ENCODE measurements at regions not wholly inside any gene's neighbourhood (a gene's known extent, or its start where the extent isn't known, plus 50 kb on each side); places are given as distances from the start of the nearest gene placed in this dataset.
A peak's percentile ranks its signal among the peaks of the same experiment; 100 is the strongest.
"Not testable (repeated sequence)": the region's sequence is repeated elsewhere in the genome, so short reads cannot be mapped to it uniquely, and the experiment has no call there.

DNA sequence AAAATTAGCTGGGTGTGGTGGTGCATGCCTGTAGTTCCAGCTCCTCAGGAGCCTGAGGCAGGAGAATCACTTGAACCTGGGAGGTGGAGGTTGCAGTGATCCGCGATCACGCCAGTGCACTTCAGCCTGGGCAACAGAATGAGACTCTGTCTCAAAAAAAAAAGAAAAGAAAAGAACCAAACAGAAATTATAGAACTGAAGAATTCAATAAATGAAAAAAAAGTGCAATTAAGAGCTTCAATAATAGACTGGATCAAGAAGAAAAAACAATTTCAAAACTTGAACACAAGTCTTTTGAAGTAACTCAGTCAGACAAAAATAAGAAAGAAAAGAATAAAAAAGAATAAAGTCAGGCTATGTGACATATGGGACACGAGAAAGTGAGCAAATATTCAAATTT is 175.8 kb upstream of the ZSWIM2 start:
- no peaks in the 10 kb centered on the region for H3K36me3 Mint-ChIP-seq
- H3K4me3 Mint-ChIP-seq, result no peak overlapping the region
- no peak overlapping the region for H3K27ac Mint-ChIP-seq
- peaks cover 9 to 16% (median 12%) of the 10 kb centered on the region in 3 donors for H3K9me3 Mint-ChIP-seq
- H3K27me3 Mint-ChIP-seq, result no peaks in the 10 kb centered on the region
- no peaks in the 10 kb centered on the region for H3K4me1 Mint-ChIP-seq

DNA sequence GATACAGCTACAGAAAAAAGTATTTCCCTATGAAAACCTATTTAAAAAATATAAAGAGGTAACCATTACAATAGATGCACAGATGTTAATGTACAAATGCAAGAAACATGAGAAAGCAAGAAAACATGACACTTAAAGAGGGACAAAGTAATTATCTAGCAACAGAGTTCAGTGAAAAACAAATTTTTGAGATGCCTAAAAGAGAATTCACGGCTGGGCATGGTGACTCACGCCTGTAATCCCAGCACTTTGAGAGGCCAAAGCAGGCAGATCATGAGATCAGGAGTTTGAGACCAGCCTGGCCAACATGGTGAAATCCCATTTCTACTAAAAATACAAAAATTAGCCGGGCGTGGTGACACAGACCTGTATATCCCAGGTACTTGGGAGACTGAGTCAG is 175.0 kb upstream of the ZSWIM2 start:
- not testable (repeated sequence) for H3K27me3 Mint-ChIP-seq, H3K4me1 Mint-ChIP-seq, H3K4me3 Mint-ChIP-seq, H3K36me3 Mint-ChIP-seq, H3K27ac Mint-ChIP-seq
- peaks cover 9 to 12% (median 9%) of the 10 kb centered on the region in 3 donors for H3K9me3 Mint-ChIP-seq

DNA sequence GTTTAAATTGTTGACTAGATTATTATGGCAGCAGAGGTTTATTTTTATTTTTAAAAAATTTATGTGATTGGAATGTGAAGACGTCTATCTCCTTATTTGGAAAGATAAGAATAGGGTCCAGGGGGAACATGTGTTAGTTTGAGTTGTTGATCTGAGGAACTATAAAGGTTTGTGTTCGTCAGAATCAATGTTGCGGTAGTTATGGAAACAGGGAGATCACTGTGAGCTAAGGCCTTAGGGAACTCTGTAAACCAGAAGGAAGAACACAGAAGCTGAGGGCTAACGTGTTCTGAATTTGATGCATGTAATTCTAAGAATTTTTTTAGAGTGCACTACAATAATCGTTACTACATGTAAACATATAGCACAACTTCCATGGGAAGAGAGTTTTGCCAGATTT is 168.5 kb upstream of the ZSWIM2 start:
- Mint-ChIP-seq H3K27me3 (no peaks in the 10 kb centered on the region), H3K4me1 (no peaks in the 10 kb centered on the region), H3K36me3 (no peaks in the 10 kb centered on the region), H3K4me3 (no peak overlapping the region), H3K9me3 (peaks cover 0 to 2% (median 0%) of the 10 kb centered on the region in 3 donors), H3K27ac (no peak overlapping the region)

DNA sequence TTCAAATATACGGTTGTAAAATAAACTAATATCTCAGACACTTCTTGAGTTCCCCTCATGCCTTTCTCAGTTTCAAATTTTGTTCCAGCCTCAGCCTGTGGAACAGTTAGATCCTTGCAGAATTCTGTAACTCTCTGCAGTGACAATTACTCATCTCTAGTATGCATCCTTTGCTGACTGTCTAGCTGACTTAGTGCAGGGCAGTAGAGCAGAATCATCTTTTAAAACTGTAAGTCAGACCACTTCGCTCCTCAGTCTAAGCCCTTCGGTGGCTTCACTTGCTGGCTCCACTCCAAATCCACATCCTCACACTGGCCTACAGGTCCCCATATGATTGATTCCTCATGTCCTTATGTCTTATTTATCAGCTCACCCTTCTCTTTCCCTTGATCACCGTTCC is 164.1 kb upstream of the ZSWIM2 start:
- peaks cover 0 to 2% (median 0%) of the 10 kb centered on the region in 3 donors for H3K9me3 Mint-ChIP-seq
- no peaks in the 10 kb centered on the region for H3K36me3 Mint-ChIP-seq
- H3K4me1 Mint-ChIP-seq, result no peaks in the 10 kb centered on the region
- no peak overlapping the region for H3K4me3 Mint-ChIP-seq
- H3K27me3 Mint-ChIP-seq, result no peaks in the 10 kb centered on the region
- H3K27ac Mint-ChIP-seq, result no peak overlapping the region

DNA sequence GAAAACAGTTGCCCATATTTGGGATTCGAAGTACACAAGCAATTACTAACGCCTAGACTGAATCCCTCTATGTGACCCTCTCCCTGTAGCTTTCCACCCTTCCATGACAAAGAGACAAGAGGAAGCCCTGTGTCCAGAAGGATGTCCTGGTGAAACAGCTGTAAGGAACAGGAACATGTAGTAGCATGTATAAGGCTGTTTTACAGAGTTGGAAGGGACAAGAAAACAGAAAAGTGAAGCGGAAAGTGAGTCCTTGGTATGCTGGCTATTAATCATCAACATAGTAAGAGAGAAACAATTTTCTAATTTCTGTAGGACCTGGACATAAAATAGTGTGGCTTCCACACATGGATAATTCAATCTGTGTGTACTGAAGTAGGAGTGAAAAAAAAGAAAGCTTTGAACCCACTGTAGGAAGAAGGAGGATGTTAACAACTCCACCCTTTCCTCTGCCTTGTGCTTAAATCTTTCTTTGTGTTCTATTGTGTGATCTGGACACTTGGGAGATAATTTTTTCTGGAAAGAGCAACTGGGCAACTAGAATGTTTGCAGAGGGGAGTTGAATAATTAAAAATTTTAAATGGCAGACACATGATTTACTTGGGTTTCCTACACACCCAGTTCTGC is 162.3 kb upstream of the ZSWIM2 start:
- no peaks in the 10 kb centered on the region for H3K27me3 Mint-ChIP-seq
- H3K27ac Mint-ChIP-seq, result peak overlapping the region in 1 of 3 donors; percentile 55
- no peak overlapping the region for H3K4me3 Mint-ChIP-seq
- no peaks in the 10 kb centered on the region for H3K4me1 Mint-ChIP-seq
- peaks cover 0 to 2% (median 0%) of the 10 kb centered on the region in 3 donors for H3K9me3 Mint-ChIP-seq
- H3K36me3 Mint-ChIP-seq, result no peaks in the 10 kb centered on the region

GRCh38 chr2:187009483-187010239 is 160.7 kb upstream of the ZSWIM2 start:
- Mint-ChIP-seq H3K36me3 (no peaks in the 10 kb centered on the region), H3K27me3 (no peaks in the 10 kb centered on the region), H3K27ac (no peak overlapping the region), H3K4me3 (no peak overlapping the region), H3K4me1 (no peaks in the 10 kb centered on the region), H3K9me3 (peaks cover 0 to 2% (median 0%) of the 10 kb centered on the region in 3 donors)

GRCh38 chr2:187008111-187008510 is 159.1 kb upstream of the ZSWIM2 start:
- Mint-ChIP-seq H3K4me1 (peaks cover 0 to 2% (median 0%) of the 10 kb centered on the region in 3 donors), H3K4me3 (no peak overlapping the region), H3K36me3 (no peaks in the 10 kb centered on the region), H3K27ac (no peak overlapping the region), H3K27me3 (no peaks in the 10 kb centered on the region), H3K9me3 (peaks cover 0 to 2% (median 0%) of the 10 kb centered on the region in 3 donors)

- Mint-ChIP-seq H3K4me3 (no peak overlapping the region), H3K27me3 (no peaks in the 10 kb centered on the region), H3K9me3 (peaks cover 0 to 1% (median 0%) of the 10 kb centered on the region in 3 donors), H3K36me3 (no peaks in the 10 kb centered on the region), H3K27ac (no peak overlapping the region), H3K4me1 (peaks cover 0 to 2% (median 0%) of the 10 kb centered on the region in 3 donors)
Observed at GRCh38 chr2:187003611-187004010, 154.6 kb upstream of the ZSWIM2 start.

- peaks cover 0 to 1% (median 0%) of the 10 kb centered on the region in 3 donors for H3K9me3 Mint-ChIP-seq
- peaks cover 0 to 2% (median 0%) of the 10 kb centered on the region in 3 donors for H3K4me1 Mint-ChIP-seq
- H3K27ac Mint-ChIP-seq, result no peak overlapping the region
- no peak overlapping the region for H3K4me3 Mint-ChIP-seq
- H3K36me3 Mint-ChIP-seq, result no peaks in the 10 kb centered on the region
- no peaks in the 10 kb centered on the region for H3K27me3 Mint-ChIP-seq
Observed at GRCh38 chr2:187003038-187003554, 154.1 kb upstream of the ZSWIM2 start.

- Mint-ChIP-seq H3K36me3 (no peaks in the 10 kb centered on the region), H3K4me3 (no peak overlapping the region), H3K4me1 (peaks cover 0 to 2% (median 0%) of the 10 kb centered on the region in 3 donors), H3K27ac (no peak overlapping the region), H3K27me3 (no peaks in the 10 kb centered on the region), H3K9me3 (peaks cover 0 to 1% (median 0%) of the 10 kb centered on the region in 3 donors)
Observed at GRCh38 chr2:187002242-187002641, 153.3 kb upstream of the ZSWIM2 start.

- Mint-ChIP-seq H3K27me3 (no peaks in the 10 kb centered on the region), H3K9me3 (peaks cover 0 to 1% (median 0%) of the 10 kb centered on the region in 3 donors), H3K4me3 (no peak overlapping the region), H3K27ac (no peak overlapping the region), H3K4me1 (peaks cover 0 to 2% (median 0%) of the 10 kb centered on the region in 3 donors), H3K36me3 (no peaks in the 10 kb centered on the region)
Observed at GRCh38 chr2:187001248-187001647, 152.3 kb upstream of the ZSWIM2 start.

GRCh38 chr2:186995092-186995491 is 146.1 kb upstream of the ZSWIM2 start:
- H3K4me1 Mint-ChIP-seq, result no peaks in the 10 kb centered on the region
- no peak overlapping the region for H3K4me3 Mint-ChIP-seq
- no peak overlapping the region for H3K27ac Mint-ChIP-seq
- H3K36me3 Mint-ChIP-seq, result no peaks in the 10 kb centered on the region
- H3K9me3 Mint-ChIP-seq, result peaks cover 0 to 4% (median 0%) of the 10 kb centered on the region in 3 donors
- no peaks in the 10 kb centered on the region for H3K27me3 Mint-ChIP-seq

GRCh38 chr2:186992597-186992996 is 143.6 kb upstream of the ZSWIM2 start:
- no peaks in the 10 kb centered on the region for H3K4me1 Mint-ChIP-seq
- H3K27me3 Mint-ChIP-seq, result no peaks in the 10 kb centered on the region
- H3K4me3 Mint-ChIP-seq, result no peak overlapping the region
- H3K9me3 Mint-ChIP-seq, result peaks cover 5 to 8% (median 6%) of the 10 kb centered on the region in 3 donors
- peaks cover under 1% of the 10 kb centered on the region for H3K36me3 Mint-ChIP-seq
- H3K27ac Mint-ChIP-seq, result no peak overlapping the region

GRCh38 chr2:186991766-186992417 is 142.9 kb upstream of the ZSWIM2 start:
- H3K36me3 Mint-ChIP-seq, result peaks cover 2% of the 10 kb centered on the region
- H3K27ac Mint-ChIP-seq, result no peak overlapping the region
- H3K4me3 Mint-ChIP-seq, result no peak overlapping the region
- no peaks in the 10 kb centered on the region for H3K27me3 Mint-ChIP-seq
- H3K4me1 Mint-ChIP-seq, result no peaks in the 10 kb centered on the region
- peaks cover 5 to 10% (median 6%) of the 10 kb centered on the region in 3 donors for H3K9me3 Mint-ChIP-seq

GRCh38 chr2:186984966-186985365 is 136.0 kb upstream of the ZSWIM2 start:
- H3K4me1 Mint-ChIP-seq, result no peaks in the 10 kb centered on the region
- peaks cover 4% of the 10 kb centered on the region for H3K36me3 Mint-ChIP-seq
- no peak overlapping the region for H3K4me3 Mint-ChIP-seq
- H3K9me3 Mint-ChIP-seq, result peaks cover 2 to 11% (median 6%) of the 10 kb centered on the region in 3 donors
- no peak overlapping the region for H3K27ac Mint-ChIP-seq
- H3K27me3 Mint-ChIP-seq, result no peaks in the 10 kb centered on the region

All from IgD-negative memory B cell (primary cell).